Stimulated activated CD4-positive, alpha-beta T cell treated with anti-CD3 and anti-CD28 coated beads, Interleukin-1b, Interleukin-23, amount 100 ng/mL, for 24 hours (primary cell): ENCODE measurements at regions not wholly inside any gene's neighbourhood (a gene's known extent, or its start where the extent isn't known, plus 50 kb on each side); places are given as distances from the start of the nearest gene placed in this dataset.
"Not testable (repeated sequence)": the region's sequence is repeated elsewhere in the genome, so short reads cannot be mapped to it uniquely, and the experiment has no call there.

Experiments used
- DNase-seq, 4 experiments: peaks; one replicate each; pipeline ENCODE4 v3.0.0-alpha.2; 2020; ENCODE audit warnings: low read depth in 4 of 4, low spot score in 1 of 4

DNA sequence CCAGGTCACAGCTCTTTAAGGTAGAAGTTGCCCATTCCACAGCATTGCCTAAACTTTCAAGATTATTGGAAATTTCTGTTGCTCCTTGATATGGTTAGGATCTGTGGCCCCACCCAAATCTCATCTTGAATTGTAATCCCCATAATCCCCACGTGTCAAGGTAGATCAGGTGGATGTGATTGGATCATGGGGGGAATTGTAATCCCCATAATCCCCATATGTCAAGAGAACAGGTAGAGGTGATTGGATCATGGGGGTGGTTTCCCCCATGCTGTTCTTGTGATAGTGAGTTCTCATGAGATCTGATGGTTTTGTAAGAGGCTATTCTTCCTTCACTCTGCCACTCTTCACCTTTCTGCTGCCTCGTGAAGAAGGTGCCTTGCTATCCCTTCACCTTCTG, 327.4 kb upstream of the MAP3K7 start:
- no peak for DNase-seq

DNA sequence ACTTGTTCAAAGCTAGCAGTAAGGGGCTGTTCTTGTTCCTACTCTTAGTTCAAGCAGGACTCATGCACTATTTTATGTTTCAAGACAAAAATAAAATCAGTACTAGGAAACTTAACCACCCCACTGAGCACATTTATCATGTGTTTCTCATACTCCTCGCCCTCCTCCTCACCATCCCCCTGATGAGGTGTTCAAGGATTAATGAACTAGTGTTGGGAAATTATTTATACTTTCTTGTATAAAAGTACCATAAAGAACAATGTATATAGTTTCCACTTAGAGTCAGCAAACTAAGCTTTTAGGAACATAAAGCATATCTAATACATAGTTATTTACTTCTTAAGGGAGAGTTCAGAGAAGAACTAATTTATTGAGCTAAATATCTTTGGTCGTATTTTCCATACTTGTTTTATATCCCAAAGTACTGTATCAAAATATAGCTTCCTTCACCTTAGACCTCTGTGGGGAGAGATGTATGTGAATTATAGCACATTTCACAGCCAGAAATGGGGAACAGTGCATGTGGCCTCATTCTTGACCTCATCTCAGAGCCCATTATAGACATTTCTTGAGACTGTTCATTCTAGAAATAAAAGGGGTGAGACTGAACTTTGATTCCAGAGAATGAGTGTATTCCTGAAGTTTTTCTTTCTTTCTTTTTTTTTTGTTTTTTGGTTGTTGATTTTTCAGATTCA, 326.5 kb upstream of the MAP3K7 start:
- DNase-seq, result no peak

DNA sequence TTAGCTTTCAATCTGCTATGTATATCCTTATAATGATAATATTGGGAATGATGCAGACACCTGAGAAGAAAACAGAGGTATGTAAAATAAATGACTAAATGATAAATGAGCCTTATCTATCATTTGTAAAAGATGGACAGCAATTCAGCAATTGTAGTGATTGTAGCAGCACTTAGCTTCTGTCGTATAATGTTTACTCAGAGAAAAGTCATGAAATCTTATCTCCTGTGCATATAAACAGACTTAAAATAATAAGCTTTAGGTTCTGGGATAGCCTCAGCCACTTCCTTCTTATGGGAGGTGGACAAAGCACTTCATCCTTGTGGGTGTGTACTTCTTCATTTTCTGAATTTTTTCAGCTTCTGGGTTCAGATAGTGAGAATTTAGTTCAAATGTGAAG, 324.8 kb upstream of the MAP3K7 start:
- no peak for DNase-seq

DNA sequence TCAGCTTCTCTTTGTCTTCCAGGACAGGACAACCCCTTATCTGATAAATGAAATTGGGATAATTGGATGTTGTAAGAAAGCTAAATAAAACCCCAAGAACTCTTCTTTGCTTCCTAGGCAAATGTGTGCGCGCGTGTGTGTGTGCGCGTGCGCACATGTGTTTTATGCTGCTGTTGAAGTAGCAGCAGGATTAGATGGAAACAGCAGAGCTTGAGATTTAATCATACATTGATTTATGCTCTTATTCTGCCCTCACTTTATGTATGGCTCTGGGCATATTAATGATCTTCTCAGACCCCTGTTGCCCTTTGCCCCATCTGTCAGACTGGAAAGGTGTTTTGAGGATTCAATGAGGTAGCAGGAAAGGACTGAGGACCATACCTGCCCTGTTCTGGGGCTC, 324.0 kb upstream of the MAP3K7 start:
- no peak for DNase-seq

DNA sequence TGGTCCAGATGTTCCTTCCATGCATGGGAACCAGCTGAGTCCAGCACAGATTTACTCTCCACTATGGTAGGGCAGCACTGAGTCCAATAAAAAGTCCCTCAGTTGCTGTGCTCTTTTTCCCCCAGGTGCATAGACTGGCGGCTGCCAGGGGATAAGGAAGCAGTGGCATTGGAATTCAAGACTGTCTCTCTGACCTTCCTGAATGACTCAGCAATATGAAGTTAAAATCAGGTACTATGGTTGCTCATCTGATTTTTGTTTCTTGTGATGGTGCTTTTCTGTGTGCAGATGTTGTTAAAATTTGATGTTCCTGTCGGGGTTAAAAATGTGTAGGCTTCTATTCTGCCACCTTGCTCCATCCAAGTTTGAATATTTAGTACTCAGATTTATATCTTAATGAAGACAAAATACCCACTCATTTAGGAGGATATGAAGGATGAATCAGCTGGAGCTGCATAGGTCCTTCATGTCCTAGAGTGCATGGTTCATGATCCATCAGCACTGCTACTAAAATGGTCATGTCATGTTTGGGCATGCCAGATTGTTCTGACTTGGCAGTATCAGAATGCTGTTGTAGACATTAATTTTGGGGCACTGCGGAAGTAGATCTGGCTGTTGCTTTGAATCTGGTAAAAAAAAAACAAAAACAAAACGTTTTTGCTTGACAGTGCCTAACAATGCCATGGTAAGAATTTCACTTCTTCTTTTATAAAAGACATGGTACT, 321.2 kb upstream of the MAP3K7 start:
- no peak for DNase-seq

DNA sequence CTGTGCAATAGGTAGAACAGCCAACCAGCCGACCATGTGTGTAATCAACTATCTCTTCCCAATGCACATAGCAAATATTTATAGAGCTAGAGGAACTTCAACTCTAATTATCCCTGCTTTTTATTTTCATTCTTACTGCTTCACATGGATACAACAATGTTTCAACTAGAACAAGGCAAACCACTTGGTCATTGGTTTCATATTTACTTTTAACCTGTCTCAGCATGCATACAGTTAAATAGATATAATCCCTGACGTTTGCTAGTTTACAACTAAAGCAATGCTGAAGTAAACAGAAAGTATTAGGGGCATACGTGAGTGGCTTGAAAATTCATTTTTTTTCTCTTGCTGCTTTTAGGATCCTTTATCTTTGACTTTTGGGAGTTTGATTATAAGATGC, 318.5 kb upstream of the MAP3K7 start:
- no peak for DNase-seq

DNA sequence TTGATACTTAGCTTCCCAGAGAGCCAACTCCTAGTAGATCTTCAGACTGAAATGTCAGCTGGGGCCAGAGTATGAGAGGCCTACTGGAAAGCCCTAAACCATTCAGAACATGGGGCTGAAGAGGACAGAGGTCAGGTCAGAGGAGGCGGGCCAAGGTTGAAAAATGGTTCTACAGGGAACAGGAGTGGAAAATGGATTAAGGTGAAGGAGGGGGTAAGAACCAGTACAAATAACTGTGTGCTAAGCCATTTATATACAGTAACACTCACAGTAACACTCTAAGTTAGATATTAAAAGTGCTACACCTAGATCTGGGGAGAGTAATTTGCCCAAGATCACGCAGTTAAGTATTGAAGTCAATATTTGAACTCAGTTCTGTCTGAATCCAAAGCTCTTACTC, 313.2 kb upstream of the MAP3K7 start:
- no peak for DNase-seq

DNA sequence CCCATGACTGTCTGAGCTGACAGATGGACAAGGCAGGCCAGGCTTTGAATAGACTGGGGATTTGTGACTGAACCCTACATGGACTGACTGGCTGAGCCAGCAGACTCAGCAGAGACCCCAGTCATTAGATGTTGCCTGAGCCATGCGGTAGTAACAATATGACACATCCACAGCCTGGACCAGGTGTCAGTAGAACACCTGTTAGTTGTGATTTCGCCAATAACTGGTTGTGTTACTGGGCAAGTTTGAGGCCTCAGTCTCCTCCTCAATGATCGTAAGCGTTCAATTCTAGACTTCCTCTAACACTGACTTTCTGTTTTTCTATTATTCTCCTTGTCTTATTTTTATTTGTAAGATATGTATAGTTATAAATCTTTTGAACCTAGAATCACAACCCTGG, 311.9 kb upstream of the MAP3K7 start:
- no peak for DNase-seq

DNA sequence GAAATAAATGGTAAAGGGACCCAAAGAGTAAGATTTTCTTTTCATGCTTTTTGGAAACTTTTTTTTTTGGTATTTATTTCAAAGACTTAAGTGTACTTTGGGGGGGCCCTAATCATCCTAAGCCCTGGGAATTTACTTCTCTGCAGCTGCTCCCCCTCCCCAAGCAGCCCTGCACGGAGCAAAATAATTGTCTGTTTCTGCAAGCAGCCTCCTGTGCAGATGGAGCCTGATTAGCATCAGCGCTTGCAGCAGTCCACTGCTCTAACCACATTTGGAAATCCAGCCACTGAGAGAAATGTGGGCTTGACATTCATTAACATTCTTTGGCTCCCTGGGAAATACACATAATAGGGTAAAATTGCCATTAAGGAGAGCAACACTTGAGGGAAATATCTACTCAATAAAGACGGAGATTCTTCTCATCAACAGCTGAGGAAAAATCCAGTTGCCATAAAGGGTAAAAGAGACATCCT, 309.2 kb upstream of the MAP3K7 start:
- no peak for DNase-seq

DNA sequence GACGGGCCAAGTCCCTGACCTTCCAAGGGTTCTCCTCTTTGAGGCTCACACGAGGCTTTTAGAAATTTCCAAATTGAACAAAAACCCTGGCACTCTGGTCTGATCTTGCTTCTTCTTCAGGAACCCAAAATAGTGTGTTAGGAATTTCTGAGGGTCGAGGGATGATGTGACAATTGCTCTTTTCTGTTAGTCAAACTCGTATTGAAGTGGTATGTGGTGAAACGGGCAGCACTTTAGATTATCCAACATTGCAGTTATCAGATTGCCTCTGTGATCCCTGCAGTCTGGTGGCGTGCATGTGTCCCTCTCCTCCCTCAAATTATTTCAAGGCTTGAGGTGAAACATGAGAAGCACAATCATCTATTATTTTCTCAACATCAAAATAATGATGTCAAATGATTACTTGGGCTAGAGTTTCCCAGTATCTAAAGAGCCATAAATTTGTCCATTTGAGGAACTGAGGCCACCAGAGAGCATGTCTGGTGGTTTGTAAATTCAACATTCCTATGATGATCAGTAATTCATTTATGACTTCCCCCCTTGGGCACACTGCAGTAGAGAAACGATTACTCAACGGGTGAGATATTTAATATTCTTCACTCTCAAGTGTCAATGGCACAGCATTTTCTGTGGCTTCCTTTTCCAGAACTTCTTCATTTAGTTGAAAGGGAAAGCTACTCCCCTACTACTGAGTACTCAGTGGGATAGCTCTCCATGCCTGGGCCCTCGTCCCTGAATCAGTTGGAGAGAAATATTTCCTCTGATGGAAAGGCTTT, 308.6 kb upstream of the MAP3K7 start:
- DNase-seq, result no peak

DNA sequence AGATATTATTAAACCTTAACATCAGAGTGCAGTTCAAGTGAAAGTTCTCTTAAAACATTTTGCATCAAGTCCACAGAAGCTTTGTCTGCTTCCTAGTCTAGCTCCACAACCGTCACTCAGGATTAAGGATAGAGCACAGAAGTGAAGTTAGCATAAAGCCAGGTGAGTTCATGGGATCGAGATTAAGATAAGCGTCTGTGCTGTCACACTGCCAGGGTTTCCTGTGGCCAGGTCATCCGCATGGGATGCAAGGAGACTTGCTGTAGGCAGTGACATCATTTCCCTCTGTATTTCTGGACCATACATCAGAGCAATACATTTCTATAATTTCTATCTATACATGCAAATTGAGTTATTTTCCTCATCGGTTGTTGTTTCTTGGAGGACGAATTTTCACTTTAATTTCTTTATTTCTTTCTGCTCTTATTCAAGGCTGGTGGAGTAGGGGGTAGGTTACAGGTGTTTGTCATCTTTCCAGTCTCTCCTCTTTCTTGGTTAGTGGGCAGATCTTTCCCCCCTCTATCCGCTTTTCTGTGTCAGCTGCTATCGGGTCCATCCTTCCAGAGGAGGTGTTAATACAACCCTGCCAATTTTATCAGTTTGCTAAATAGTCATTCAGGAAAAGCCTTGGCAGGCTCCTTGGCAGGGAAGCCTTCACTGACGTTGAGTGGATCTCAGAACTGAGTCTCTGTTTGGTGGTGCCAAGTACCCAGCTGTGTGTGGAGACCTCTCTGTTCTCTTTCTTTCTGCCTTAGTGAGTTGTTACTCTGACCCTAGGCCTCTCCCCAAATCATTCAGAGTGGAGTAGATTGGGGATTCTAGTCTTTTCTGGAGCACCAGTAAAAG, 307.6 kb upstream of the MAP3K7 start:
- no peak for DNase-seq

DNA sequence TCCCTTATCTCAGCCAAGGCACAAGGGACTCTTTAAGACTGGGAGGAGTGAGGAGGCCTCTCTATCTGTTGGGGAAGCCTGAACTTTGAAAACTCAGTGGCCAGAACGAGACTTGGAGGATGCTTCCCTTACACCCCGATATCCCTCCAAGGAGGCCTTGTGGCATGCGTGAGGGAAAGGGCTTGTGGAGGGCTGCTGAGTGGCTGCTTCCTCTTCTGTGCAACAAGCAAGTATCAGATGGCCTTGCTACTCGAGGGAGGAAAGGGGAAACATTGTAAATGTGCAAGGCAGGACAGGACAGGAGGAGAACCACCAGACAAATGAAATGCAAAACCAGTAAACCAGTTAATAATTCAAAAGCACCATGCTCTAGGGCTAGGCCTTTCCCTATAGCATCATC, 306.5 kb upstream of the MAP3K7 start:
- DNase-seq, result no peak

DNA sequence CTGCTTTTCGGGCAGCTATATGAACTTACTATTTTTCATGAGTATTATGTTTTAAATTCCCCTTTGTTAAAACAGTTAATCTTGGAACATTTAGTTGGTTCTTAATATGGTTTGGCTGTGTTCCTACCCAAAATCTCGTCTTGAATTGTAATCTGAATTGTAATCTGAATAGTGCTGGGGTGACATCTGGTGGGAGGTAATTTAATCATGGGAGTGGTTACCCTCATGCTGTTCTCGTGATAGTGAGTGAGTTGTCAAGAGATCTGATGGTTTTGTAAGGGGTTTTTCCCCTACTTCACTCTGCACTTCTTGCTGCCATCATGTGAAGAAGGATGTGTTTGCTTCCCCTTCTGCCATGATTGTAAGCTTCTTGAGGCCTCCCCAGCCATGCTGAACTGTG, 305.4 kb upstream of the MAP3K7 start:
- no peak for DNase-seq

DNA sequence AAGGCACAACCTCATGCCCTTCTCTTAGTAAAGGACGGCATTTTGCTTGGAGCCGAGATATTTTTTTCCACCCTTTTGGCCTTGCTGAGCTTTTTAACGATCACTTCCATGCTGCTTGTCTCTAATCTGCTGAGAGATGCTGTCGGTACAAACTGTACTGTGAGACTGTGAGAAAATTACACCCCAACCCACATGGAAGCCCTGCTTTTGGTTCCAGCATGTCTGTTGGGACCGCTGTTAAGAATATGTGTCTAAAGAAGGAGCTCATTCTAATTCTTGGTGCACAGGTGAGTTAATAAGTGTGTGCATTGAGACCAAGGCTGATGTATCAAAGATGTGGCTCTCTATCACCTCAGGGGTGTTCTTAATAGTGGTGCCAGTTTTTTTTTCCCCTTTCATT, 304.5 kb upstream of the MAP3K7 start:
- no peak for DNase-seq

DNA sequence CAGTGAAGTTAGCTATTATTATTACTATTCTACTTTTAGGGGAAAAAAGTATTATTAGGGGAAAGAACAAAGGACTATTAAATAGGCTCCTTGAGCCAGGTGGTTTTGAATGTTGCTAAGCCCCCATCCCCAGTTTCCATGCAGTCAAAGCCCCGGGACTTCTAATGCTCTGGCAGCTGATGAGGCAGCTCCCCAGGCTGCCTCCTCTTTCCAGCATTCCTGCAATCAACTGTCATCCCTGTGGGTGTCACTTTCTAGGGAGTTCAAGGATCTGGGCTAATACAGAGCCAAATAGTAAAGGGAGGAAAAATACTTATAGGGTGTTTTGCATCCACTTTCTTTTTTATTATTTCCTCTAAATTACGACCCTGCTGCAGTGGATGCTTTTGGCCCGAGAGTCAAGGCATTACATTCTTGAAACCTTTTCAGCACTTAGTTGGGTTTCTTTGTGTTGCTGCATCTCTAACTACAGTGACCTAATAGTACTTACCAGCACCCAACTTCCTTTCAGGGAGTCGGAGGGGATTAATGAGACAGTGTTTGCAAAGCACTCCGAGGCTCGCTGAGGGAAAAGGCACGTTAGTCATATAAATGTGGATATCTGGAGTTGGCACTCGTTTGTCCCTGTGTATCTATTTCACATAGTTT, 303.9 kb upstream of the MAP3K7 start:
- no peak for DNase-seq

DNA sequence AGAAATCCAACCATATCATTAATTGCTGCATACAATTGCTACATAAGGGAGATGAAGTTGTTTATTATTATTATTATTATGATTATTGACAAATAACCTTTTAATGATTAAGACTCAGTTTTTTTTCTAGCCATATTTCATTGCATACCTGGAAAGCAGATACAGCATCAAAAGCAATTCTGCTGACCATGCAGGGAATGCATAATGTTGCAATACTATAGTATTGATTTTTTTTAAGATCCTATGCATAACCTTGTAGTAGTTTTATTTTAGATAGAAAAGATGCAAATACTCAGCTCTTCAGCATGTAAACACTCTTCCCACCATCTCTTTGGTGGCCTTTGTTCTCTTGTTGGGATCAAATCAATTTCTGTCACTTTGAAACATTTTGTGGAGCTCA, 300.9 kb upstream of the MAP3K7 start:
- no peak for DNase-seq

DNA sequence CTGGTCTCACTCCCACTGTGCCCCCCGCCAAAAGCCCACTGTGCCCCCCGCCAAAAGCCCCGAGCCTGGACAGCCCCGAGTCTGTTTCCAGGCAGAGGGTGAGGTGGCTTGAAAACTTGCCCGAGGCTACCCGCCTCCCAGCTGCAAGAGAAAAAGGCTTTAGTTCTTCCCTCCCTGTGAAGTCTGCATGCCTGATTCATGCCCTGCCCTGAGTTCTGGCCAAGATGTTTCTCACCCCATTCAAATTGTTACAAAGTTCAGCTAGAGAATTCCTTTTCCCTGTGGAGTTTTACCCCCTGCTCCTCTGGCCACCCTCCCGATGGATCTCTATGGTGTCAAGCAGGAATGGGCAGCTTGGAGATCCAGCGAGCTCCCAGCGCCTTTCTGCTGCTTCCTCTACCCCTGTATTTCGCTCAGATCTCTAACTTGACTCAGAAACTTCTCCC, 298.8 kb upstream of the MAP3K7 start:
- DNase-seq, result no peak

DNA sequence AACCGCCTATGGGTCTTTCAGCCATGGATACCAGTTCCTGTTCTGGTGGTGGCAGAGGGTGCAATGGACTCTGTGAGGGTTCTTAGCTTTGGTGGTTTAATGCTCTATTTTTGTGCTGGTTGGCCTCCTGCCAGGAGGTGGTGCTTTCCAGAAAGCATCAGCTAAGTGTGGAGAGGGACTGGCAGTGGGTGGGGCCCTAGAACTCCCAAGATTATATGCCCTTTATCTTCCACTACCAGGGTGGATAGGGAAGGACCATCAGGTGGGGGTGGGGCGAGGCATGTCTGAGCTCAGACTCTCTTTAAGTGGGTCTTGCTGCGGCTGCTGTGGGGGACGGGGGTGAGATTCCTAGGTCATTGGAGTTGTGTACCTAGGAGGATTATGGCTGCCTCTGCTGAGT, 298.3 kb upstream of the MAP3K7 start:
- not testable (repeated sequence) for DNase-seq

DNA sequence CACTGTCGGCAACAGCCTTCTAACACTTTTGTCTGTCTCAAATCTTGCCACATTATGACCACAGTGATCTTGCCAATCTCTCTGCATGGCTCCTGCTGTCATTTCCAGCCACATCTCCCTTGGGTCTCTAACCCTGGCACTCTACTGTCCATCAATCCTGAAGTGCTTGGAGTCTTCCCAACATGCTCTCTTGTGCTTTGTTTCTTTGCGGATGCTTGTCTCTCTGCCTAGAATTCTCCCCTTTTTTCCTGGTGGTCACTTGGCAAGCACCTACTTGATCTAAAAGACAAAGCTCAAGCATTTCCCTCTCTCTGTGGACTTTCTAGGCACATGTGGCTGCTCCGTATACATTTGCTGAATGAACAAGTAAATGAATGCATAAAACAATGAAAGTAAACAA, 290.7 kb upstream of the MAP3K7 start:
- no peak for DNase-seq

DNA sequence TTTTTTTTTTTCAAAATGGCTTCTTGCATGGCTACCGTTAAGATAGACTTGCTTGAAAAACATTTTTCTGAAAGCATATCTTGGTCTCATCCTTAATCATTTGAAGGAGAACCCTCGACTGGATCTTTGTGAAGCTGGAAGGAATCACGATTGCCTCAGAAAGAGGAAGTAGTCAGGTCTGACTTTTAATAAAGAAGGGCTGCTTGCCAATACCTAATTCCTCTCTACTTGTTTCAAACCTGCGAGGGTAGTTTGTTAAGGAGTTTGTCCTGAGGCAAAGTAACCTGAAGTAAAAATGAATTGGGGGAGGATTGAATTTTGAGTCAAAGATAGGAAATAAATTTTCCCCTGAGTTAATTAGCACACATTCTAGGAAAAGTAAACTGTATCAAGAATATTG, 288.1 kb upstream of the MAP3K7 start:
- no peak for DNase-seq

DNA sequence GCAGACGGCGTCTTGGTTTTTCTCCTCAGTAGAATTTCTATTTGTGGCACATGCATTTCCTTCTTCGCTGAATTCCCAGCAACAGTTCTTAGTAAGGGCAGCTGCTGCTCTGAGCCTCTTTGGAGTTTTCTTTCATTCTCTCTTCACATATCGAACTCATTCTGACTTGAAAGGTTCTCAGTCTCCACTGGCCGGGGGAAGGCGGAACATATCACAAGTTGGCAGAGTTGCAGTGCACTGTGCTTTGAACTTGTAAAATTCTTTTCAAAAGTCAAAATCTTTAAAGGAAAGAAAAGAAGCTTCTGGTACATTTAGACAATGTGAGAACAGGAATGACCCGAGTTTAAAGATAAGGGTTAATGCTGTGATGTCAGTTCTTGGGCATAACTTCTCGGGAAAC, 286.1 kb upstream of the MAP3K7 start:
- no peak for DNase-seq
